Keratinocyte (primary cell): ENCODE measurements at regions not wholly inside any gene's neighbourhood (a gene's known extent, or its start where the extent isn't known, plus 50 kb on each side); places are given as distances from the start of the nearest gene placed in this dataset.
"Not testable (repeated sequence)": the region's sequence is repeated elsewhere in the genome, so short reads cannot be mapped to it uniquely, and the experiment has no call there.

Source experiments
- DNase-seq: peaks from one replicate; pipeline ENCODE4 v3.0.0-alpha.2; 2011; ENCODE audit warnings: low read depth, missing footprints, low spot score
- FAIRE-seq: peaks from 2 replicates; lab custom pipeline; 2011; peaks lifted over from hg19 to GRCh38; lab: Jason Lieb, UNC
- H2AFZ ChIP-seq: 2 replicates; pipeline ENCODE4 v1.6.0; 2012; ENCODE audit warnings: low read length, control low read depth, inconsistent platforms; ENCODE audit not compliant: control insufficient read depth
- H3K27ac ChIP-seq: 2 replicates; pipeline ENCODE4 v1.5.1; 2011; ENCODE audit warnings: low read length; ENCODE audit not compliant: control insufficient read depth, insufficient read depth
- H3K27me3 ChIP-seq: 3 replicates; pipeline ENCODE4 v1.6.0; 2011; ENCODE audit warnings: low read length; ENCODE audit not compliant: control insufficient read depth, insufficient read depth; ENCODE audit errors: extremely low read depth
- H3K36me3 ChIP-seq, 2 experiments: 2 replicates in 1 of 2; 3 replicates in 1 of 2; pipeline ENCODE4 v1.5.1; 2011; ENCODE audit warnings: low read length in 2 of 2, mild to moderate bottlenecking in 1 of 2; ENCODE audit not compliant: control insufficient read depth in 2 of 2, insufficient read depth in 2 of 2; ENCODE audit errors: extremely low read depth in 1 of 2
- H3K4me1 ChIP-seq: 3 replicates; pipeline ENCODE4 v1.5.1; 2011; ENCODE audit warnings: low read length; ENCODE audit not compliant: control insufficient read depth, insufficient read depth; ENCODE audit errors: extremely low read depth
- H3K4me2 ChIP-seq: 3 replicates; pipeline ENCODE4 v1.6.0; 2011; ENCODE audit warnings: low read depth, low read length; ENCODE audit not compliant: control insufficient read depth, insufficient read depth; ENCODE audit errors: extremely low read depth
- H3K4me3 ChIP-seq, 3 experiments: fragments of 200-600 bp in 1 of 3; sonication (generic) in 1 of 3; 2 replicates in 2 of 3; 3 replicates in 1 of 3; pipeline ENCODE4 v1.5.1; 2011 to 2016; ENCODE audit warnings: low read length in 3 of 3, mild to moderate bottlenecking in 3 of 3, control low read depth in 2 of 3, inconsistent platforms in 1 of 3, low read depth in 1 of 3, mixed read lengths in 1 of 3, mixed run types in 1 of 3, moderate library complexity in 1 of 3; ENCODE audit not compliant: control insufficient read depth in 2 of 3, insufficient read depth in 2 of 3; ENCODE audit errors: extremely low read depth in 1 of 3
- H3K79me2 ChIP-seq: 2 replicates; pipeline ENCODE4 v1.6.0; 2012; ENCODE audit warnings: low read length; ENCODE audit not compliant: control insufficient read depth, insufficient read depth
- H3K9ac ChIP-seq: 3 replicates; pipeline ENCODE4 v1.6.0; 2011; ENCODE audit warnings: low read length; ENCODE audit not compliant: control insufficient read depth, insufficient read depth; ENCODE audit errors: extremely low read depth
- H3K9me1 ChIP-seq: 3 replicates; pipeline ENCODE4 v1.6.0; 2011; ENCODE audit warnings: low read length; ENCODE audit not compliant: control insufficient read depth, insufficient read depth; ENCODE audit errors: extremely low read depth
- H3K9me3 ChIP-seq: 2 replicates; pipeline ENCODE4 v1.5.1; 2012; ENCODE audit warnings: low read depth, low read length; ENCODE audit not compliant: control insufficient read depth
- H4K20me1 ChIP-seq: 3 replicates; pipeline ENCODE4 v1.6.0; 2011; ENCODE audit warnings: low read length; ENCODE audit not compliant: control insufficient read depth, insufficient read depth; ENCODE audit errors: extremely low read depth
- EZH2 ChIP-seq: IDR thresholded peaks from one replicate; pipeline ENCODE4 v1.6.1; 2012; ENCODE audit warnings: inconsistent platforms, mild to moderate bottlenecking, low read length, moderate library complexity
- dilution Hi-C: fragments of 300-500 bp; cut with MboI; formaldehyde crosslinking; loops from one replicate; pipeline ENCODE4 v1.7.0; 2020; ENCODE audit warnings: low sequenced_read_pairs; ENCODE audit not compliant: extremely low pct_ligation_motif_present
- TF ChIP-seq, protein P1 (sequence below), 3 experiments: IDR thresholded peaks in 1 of 3; conservative IDR thresholded peaks in 1 of 3; optimal IDR thresholded peaks in 1 of 3; 2 replicates in 2 of 3; 3 replicates in 1 of 3; pipeline versions ENCODE3 to v1.5.1; 2011; ENCODE audit warnings: low read length in 3 of 3, mild to moderate bottlenecking in 3 of 3, moderate library complexity in 2 of 3, control low read depth in 1 of 3, inconsistent platforms in 1 of 3; ENCODE audit not compliant: insufficient read depth in 2 of 3; ENCODE audit errors: extremely low read depth in 1 of 3

DNA sequence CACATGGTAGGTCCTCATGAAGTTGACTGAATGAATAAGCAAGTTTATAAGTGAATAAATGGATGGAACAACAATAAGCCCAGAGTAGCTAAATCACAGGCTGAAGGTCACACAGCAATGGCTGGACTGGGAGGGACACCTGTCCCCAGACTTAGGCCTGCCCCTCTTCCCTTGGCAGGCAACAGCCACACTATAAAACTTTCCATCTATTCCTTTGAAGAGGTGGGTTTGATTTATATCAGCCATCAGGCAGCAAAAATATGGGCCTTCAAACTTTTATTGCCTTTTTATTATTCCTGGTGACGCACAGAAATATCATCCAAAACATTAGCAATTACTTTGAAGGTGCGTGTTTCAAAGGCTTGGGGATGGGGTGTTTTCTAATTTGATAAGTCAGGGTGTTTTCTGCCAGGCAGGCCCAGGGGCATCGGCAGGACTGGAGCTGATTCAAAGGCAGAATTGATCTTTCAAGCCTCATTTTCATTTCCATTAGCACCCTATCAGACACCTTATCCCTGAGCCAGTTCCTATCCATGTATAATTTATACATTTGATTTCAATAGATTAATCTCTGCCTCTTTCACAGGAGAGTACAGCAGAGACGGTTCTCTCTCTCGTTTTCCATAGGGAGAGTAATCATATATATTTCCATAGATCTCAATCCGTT lies 67.2 kb upstream of the LYRM9 start:
- Histone ChIP-seq H4K20me1 (no peaks in the 10 kb centered on the region), H3K9me3 (no peaks in the 10 kb centered on the region), H3K9me1 (no peaks in the 10 kb centered on the region), H3K9ac (no peak overlapping the region), H3K27me3 (no peaks in the 10 kb centered on the region), H3K36me3 (no peaks in the 10 kb centered on the region), H3K4me3 (no peak overlapping the region), H3K4me1 (no peaks in the 10 kb centered on the region), H3K4me2 (no peak overlapping the region), H3K27ac (no peak overlapping the region), H3K79me2 (no peaks in the 10 kb centered on the region), H2AFZ (no peak overlapping the region)
- dilution Hi-C loops: no loop called here
- FAIRE-seq (no peak), DNase-seq (no peak)
- no peak for TF ChIP-seq EZH2
- TF ChIP-seq, protein P1, sequence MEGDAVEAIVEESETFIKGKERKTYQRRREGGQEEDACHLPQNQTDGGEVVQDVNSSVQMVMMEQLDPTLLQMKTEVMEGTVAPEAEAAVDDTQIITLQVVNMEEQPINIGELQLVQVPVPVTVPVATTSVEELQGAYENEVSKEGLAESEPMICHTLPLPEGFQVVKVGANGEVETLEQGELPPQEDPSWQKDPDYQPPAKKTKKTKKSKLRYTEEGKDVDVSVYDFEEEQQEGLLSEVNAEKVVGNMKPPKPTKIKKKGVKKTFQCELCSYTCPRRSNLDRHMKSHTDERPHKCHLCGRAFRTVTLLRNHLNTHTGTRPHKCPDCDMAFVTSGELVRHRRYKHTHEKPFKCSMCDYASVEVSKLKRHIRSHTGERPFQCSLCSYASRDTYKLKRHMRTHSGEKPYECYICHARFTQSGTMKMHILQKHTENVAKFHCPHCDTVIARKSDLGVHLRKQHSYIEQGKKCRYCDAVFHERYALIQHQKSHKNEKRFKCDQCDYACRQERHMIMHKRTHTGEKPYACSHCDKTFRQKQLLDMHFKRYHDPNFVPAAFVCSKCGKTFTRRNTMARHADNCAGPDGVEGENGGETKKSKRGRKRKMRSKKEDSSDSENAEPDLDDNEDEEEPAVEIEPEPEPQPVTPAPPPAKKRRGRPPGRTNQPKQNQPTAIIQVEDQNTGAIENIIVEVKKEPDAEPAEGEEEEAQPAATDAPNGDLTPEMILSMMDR (optimal IDR thresholded peaks at IDR 0.05 in 1 of 3, IDR thresholded peaks at IDR 0.05 in 1 of 3, conservative IDR thresholded peaks at IDR 0.05 in 1 of 3; ENCODE audit: extremely low read depth in 1 of 3, insufficient read depth in 2 of 3, low read length in 3 of 3): no peak

DNA sequence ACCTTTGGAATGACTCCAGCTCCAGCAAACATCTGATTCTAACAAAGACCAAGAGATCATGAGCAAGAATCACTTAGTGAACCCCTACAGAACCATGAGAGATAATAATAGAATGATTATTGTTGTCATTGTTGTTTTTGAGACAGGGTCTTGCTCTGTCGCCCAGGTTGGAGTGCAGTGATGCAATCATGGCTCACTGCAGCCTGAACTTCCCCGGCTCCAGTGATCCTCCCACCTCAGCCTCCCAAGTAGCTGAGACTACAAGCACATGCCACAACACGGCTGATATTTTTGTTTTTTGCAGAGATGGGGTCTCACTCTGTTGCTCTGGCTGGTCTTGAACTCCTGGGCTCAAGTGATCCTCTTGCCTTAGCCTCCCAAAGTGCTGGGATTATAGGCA lies 69.4 kb upstream of the LYRM9 start:
- DNase-seq, dilution Hi-C loops, FAIRE-seq, H3K9me3 ChIP-seq, H3K27ac ChIP-seq, H3K79me2 ChIP-seq, H2AFZ ChIP-seq, H3K9ac ChIP-seq, H3K4me1 ChIP-seq, H3K4me2 ChIP-seq, H3K4me3 ChIP-seq, H4K20me1 ChIP-seq, H3K36me3 ChIP-seq, H3K9me1 ChIP-seq, H3K27me3 ChIP-seq: not testable (repeated sequence)

DNA sequence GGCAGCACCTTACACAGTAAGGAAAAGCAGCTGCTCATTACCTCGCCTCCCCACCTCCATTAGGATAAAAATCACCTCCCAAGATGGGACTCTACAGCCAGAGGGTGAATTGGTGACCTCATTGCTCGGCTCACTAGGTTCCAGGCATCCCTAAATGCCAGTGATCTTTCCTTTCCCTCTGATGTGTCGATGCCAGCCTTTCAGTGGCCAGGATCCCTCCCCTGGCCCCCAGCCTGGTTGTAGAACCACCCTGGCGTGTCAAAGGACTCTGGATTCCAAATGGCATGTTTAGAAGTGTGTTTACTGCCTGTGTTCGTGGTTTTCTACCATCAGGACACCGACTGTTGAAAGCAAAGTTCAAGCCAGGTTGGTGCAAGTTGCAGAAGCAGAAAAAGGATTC lies 72.1 kb upstream of the LYRM9 start:
- Histone ChIP-seq H3K9me3 (no peaks in the 10 kb centered on the region), H3K9ac (no peak overlapping the region), H3K27ac (no peak overlapping the region), H3K4me1 (no peaks in the 10 kb centered on the region), H3K9me1 (no peaks in the 10 kb centered on the region), H4K20me1 (no peaks in the 10 kb centered on the region), H2AFZ (no peak overlapping the region), H3K27me3 (no peaks in the 10 kb centered on the region), H3K36me3 (no peaks in the 10 kb centered on the region), H3K79me2 (no peaks in the 10 kb centered on the region), H3K4me2 (no peak overlapping the region), H3K4me3 (no peak overlapping the region)
- dilution Hi-C loops: no loop called here
- FAIRE-seq (no peak), DNase-seq (no peak)
- TF ChIP-seq, protein P1 (optimal IDR thresholded peaks at IDR 0.05 in 1 of 3, IDR thresholded peaks at IDR 0.05 in 1 of 3, conservative IDR thresholded peaks at IDR 0.05 in 1 of 3; ENCODE audit: extremely low read depth in 1 of 3, insufficient read depth in 2 of 3, low read length in 3 of 3): no peak
- no peak for TF ChIP-seq EZH2
